Activated CD8-positive, alpha-beta T cell treated with anti-CD3 and anti-CD28 coated beads for 36 hours (primary cell): ENCODE measurements at regions not wholly inside any gene's neighbourhood (a gene's known extent, or its start where the extent isn't known, plus 50 kb on each side); places are given as distances from the start of the nearest gene placed in this dataset.

ENCODE experiments used
- ATAC-seq: fragments of 200-7000 bp; cut with Tn5 transposase; one replicate; pipeline ENCODE4 v1.10.0; 2021; ENCODE audit warnings: mild to moderate bottlenecking, moderate library complexity
- CTCF ChIA-PET: fragments of 350-600 bp; sonication (Branson Sonifier 250); formaldehyde crosslinking; loops from one replicate; lab custom pipeline; 2021; ENCODE audit warnings: antibody characterized with exemption; lab: Charles Lee
- POLR2A ChIA-PET: fragments of 350-600 bp; sonication (Branson Sonifier 250); formaldehyde crosslinking; loops from one replicate; lab custom pipeline; 2021; ENCODE audit warnings: antibody characterized with exemption; lab: Charles Lee
- DNase-seq: peaks from one replicate; pipeline ENCODE4 v3.0.0-alpha.2; 2020
- H3K27ac Mint-ChIP-seq: one replicate; pipeline ENCODE4 v1.8.0; 2021; ENCODE audit warnings: mild to moderate bottlenecking, mixed read lengths
- H3K27me3 Mint-ChIP-seq: one replicate; pipeline ENCODE4 v1.8.0; 2021; ENCODE audit warnings: mixed read lengths
- H3K36me3 Mint-ChIP-seq: one replicate; pipeline ENCODE4 v1.8.0; 2021; ENCODE audit warnings: low read depth, mixed read lengths
- H3K4me1 Mint-ChIP-seq: one replicate; pipeline ENCODE4 v1.8.0; 2021; ENCODE audit warnings: low read depth, mixed read lengths
- H3K4me3 Mint-ChIP-seq: one replicate; pipeline ENCODE4 v1.8.0; 2021; ENCODE audit warnings: mild to moderate bottlenecking, moderate library complexity, mixed read lengths
- H3K9me3 Mint-ChIP-seq: one replicate; pipeline ENCODE4 v1.8.0; 2021; ENCODE audit warnings: mixed read lengths
- intact Hi-C: fragments of 100-400 bp; cut with micrococcal nuclease; formaldehyde crosslinking; loops from one replicate; pipeline ENCODE4 v1.10.0; 2022
- TF ChIP-seq, protein P1 (sequence below): fragments of 200-600 bp; IDR thresholded peaks from one replicate; pipeline ENCODE4 v1.8.0; 2022; ENCODE audit warnings: antibody characterized with exemption, mild to moderate bottlenecking

DNA sequence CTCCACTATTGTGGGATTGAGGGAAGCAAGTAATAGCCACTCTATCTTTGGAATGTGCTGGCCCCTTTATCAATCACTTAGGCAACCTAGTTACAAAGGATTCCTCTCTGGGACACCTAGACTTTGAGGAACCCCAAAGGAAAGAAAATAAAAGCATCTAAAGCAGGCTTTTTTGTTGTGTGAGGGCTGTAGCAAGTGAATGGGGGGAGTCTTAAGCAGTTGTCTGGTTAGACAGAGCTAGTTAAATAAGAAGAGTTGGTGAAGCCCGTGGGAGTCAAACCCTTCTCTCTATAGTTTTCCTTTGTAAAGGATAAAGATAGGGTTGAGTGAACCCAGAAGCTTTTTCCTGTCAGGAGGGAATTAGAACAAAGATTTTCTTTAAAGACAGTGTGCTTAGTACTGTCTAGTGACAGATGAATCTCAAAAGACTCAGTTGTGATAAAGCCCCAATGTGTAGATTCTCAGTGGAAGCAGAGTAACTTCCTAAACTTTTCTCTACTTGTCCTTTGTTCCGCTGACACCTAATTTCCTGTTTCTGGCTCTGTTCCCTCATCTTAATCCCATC lies 63.3 kb downstream of the HDGFL1 start:
- TF ChIP-seq, protein P1, sequence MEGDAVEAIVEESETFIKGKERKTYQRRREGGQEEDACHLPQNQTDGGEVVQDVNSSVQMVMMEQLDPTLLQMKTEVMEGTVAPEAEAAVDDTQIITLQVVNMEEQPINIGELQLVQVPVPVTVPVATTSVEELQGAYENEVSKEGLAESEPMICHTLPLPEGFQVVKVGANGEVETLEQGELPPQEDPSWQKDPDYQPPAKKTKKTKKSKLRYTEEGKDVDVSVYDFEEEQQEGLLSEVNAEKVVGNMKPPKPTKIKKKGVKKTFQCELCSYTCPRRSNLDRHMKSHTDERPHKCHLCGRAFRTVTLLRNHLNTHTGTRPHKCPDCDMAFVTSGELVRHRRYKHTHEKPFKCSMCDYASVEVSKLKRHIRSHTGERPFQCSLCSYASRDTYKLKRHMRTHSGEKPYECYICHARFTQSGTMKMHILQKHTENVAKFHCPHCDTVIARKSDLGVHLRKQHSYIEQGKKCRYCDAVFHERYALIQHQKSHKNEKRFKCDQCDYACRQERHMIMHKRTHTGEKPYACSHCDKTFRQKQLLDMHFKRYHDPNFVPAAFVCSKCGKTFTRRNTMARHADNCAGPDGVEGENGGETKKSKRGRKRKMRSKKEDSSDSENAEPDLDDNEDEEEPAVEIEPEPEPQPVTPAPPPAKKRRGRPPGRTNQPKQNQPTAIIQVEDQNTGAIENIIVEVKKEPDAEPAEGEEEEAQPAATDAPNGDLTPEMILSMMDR, result no peak
- CTCF ChIA-PET, result interaction anchor here (1.5 kb wide), 1 partner anchor 27 kb away, joined by 3 read pairs; no protein-coding TSS in a partner anchor
- no peaks in the 10 kb centered on the region for H3K9me3 Mint-ChIP-seq
- DNase-seq (no peak), ATAC-seq (no peak)
- POLR2A ChIA-PET, result no interaction called here
- no peak overlapping the region for H3K4me3 Mint-ChIP-seq
- intact Hi-C loops, result no loop called here
- H3K36me3 Mint-ChIP-seq, result no peaks in the 10 kb centered on the region
- H3K27me3 Mint-ChIP-seq, result peaks cover 2% of the 10 kb centered on the region
- H3K4me1 Mint-ChIP-seq, result no peaks in the 10 kb centered on the region
- no peak overlapping the region for H3K27ac Mint-ChIP-seq

DNA sequence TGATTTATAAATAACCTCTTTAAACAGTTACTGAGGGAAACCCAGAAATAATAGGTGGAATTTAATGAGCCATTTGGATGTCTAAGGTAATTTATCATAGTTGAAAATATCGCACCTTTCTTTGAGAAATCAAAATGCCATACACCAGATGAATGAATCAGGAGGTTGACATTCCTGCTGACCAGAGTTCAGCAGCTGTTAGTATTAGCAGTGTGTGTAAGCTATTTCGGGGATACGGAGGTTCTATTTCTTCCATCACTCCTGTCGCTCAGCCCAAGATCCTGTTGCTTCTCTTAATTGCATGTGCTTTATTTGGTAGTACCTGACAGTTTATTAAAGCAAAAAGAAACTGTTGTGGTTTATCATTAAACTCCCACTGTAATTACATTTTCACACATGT lies 67.1 kb downstream of the HDGFL1 start:
- ChIA-PET CTCF (no interaction called here), POLR2A (no interaction called here)
- Mint-ChIP-seq H3K27ac (no peak overlapping the region), H3K27me3 (peaks cover 2% of the 10 kb centered on the region), H3K36me3 (no peaks in the 10 kb centered on the region), H3K4me3 (no peak overlapping the region), H3K4me1 (no peaks in the 10 kb centered on the region), H3K9me3 (no peaks in the 10 kb centered on the region)
- ATAC-seq (no peak), DNase-seq (no peak)
- TF ChIP-seq, protein P1, result no peak
- intact Hi-C loops, result no loop called here

DNA sequence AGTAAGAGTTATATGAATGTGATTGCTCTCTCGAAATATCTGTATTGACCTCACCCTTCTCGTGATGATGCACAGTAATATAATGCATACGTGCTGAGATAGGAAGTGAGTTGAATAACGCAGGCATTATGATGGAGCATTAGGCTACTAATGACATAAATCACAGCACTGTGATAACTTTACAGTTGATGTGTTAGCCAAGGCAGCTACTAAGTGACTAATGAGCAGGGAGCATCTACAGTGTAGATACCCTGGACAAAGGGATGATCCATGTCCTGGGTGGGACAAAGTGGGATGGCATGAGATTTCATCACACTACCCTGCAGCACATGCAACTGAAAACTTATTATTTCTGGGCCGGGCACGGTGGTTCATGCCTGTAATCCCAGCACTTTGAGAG lies 68.4 kb downstream of the HDGFL1 start:
- CTCF ChIA-PET, result no interaction called here
- no peak overlapping the region for H3K27ac Mint-ChIP-seq
- peaks cover 2% of the 10 kb centered on the region for H3K27me3 Mint-ChIP-seq
- DNase-seq, result no peak
- intact Hi-C loops, result no loop called here
- POLR2A ChIA-PET, result no interaction called here
- H3K36me3 Mint-ChIP-seq, result no peaks in the 10 kb centered on the region
- ATAC-seq, result no peak
- TF ChIP-seq, protein P1, result no peak
- H3K4me1 Mint-ChIP-seq, result no peaks in the 10 kb centered on the region
- H3K9me3 Mint-ChIP-seq, result no peaks in the 10 kb centered on the region
- H3K4me3 Mint-ChIP-seq, result no peak overlapping the region

DNA sequence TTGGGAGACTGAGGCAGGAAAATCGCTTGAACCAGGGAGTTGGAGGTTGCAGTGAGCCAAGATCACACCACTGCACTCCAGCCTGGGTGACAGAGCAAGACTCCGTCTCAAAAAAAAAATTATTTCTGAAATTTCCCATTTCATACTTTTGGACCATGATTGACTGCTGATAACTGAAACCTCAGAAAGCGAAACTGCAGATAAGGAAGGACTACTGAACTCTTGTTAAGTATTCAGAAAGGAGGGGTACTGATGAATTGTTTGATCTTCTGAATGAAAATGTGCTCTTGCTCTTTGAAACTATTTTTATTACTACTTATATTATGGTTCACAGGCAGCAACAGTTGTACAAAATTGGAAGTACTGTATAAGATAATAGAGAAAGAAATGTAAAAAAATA lies 69.0 kb downstream of the HDGFL1 start:
- POLR2A ChIA-PET, result no interaction called here
- H3K27me3 Mint-ChIP-seq, result peaks cover 2% of the 10 kb centered on the region
- CTCF ChIA-PET, result no interaction called here
- no peak overlapping the region for H3K4me3 Mint-ChIP-seq
- H3K36me3 Mint-ChIP-seq, result no peaks in the 10 kb centered on the region
- no peaks in the 10 kb centered on the region for H3K4me1 Mint-ChIP-seq
- ATAC-seq (no peak), DNase-seq (no peak)
- no peaks in the 10 kb centered on the region for H3K9me3 Mint-ChIP-seq
- intact Hi-C loops, result no loop called here
- H3K27ac Mint-ChIP-seq, result no peak overlapping the region
- TF ChIP-seq, protein P1, result no peak

DNA sequence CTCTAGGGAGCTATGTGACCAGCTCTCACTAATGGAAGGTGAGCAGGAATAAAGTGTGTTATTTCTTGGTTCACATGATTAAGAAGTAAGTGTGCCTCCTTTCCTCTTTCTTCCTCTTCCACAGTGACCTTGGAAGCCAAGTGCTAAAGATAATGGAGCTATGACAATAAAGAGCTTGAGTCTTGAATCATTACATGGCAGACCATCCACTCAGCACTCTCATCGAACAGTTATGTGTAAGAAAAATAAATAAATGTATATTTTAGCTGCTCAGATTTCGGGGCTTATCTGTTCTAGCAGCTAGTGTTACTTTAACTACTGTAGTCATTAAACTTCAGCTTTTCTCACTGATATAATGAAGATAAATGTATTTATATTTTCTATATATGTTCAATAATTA lies 72.9 kb downstream of the HDGFL1 start:
- no peaks in the 10 kb centered on the region for H3K36me3 Mint-ChIP-seq
- CTCF ChIA-PET, result no interaction called here
- H3K27me3 Mint-ChIP-seq, result no peaks in the 10 kb centered on the region
- no peaks in the 10 kb centered on the region for H3K9me3 Mint-ChIP-seq
- no peak overlapping the region for H3K4me3 Mint-ChIP-seq
- POLR2A ChIA-PET, result no interaction called here
- intact Hi-C loops, result no loop called here
- no peak overlapping the region for H3K27ac Mint-ChIP-seq
- ATAC-seq, result no peak
- no peaks in the 10 kb centered on the region for H3K4me1 Mint-ChIP-seq
- DNase-seq, result no peak
- TF ChIP-seq, protein P1, result no peak
